ENCODE measurements at regions not wholly inside any gene's neighbourhood (a gene's known extent, or its start where the extent isn't known, plus 50 kb on each side); places are given as distances from the start of the nearest gene placed in this dataset.

DNA sequence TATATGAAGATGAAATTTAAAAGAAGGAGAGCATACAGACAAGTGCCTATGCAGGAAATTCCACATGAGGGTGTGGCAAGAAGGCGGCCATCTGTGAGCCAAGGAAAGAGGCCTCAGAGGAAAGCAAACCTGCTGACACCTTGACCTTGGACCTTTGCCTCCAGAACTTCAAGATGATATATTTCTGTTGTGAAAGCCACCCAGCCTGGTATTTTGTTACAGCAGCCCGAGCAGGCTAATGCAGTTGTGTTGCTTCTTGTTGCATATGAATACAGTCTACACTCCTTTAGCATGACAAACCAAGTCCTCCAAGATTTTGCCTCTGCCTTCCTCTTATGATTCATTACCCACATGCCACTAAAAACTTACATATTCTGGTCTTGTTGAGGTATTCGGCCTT lies 374.8 kb upstream of the TRIB2 start (continued):
- no peak for TF ChIP-seq TCF7L2 (IDR thresholded peaks at IDR 0.05; ENCODE audit: borderline replicate concordance, extremely low read depth, insufficient read depth, insufficient read length)
- no peak for TF ChIP-seq POLR2A (IDR thresholded peaks at IDR 0.05; ENCODE audit: borderline replicate concordance, extremely low read depth, insufficient read depth, insufficient read length)
- TF ChIP-seq EZH2 (IDR thresholded peaks at IDR 0.05) = no peak
- no peak for TF ChIP-seq SP1 (IDR thresholded peaks at IDR 0.05; ENCODE audit: low read depth)
- TF ChIP-seq CBX3 (IDR thresholded peaks at IDR 0.05; ENCODE audit: low read depth) = no peak
- TF ChIP-seq, protein P1, sequence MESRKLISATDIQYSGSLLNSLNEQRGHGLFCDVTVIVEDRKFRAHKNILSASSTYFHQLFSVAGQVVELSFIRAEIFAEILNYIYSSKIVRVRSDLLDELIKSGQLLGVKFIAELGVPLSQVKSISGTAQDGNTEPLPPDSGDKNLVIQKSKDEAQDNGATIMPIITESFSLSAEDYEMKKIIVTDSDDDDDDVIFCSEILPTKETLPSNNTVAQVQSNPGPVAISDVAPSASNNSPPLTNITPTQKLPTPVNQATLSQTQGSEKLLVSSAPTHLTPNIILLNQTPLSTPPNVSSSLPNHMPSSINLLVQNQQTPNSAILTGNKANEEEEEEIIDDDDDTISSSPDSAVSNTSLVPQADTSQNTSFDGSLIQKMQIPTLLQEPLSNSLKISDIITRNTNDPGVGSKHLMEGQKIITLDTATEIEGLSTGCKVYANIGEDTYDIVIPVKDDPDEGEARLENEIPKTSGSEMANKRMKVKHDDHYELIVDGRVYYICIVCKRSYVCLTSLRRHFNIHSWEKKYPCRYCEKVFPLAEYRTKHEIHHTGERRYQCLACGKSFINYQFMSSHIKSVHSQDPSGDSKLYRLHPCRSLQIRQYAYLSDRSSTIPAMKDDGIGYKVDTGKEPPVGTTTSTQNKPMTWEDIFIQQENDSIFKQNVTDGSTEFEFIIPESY (IDR thresholded peaks at IDR 0.05; ENCODE audit: extremely low read depth, insufficient replicate concordance, low read length) = no peak
- TF ChIP-seq, protein P2, sequence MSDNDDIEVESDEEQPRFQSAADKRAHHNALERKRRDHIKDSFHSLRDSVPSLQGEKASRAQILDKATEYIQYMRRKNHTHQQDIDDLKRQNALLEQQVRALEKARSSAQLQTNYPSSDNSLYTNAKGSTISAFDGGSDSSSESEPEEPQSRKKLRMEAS (IDR thresholded peaks at IDR 0.05) = no peak
- TF ChIP-seq EZH2phosphoT487 (IDR thresholded peaks at IDR 0.05; ENCODE audit: borderline replicate concordance) = no peak
- TF ChIP-seq, protein P3, sequence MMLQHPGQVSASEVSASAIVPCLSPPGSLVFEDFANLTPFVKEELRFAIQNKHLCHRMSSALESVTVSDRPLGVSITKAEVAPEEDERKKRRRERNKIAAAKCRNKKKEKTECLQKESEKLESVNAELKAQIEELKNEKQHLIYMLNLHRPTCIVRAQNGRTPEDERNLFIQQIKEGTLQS (IDR thresholded peaks at IDR 0.05) = no peak

DNA sequence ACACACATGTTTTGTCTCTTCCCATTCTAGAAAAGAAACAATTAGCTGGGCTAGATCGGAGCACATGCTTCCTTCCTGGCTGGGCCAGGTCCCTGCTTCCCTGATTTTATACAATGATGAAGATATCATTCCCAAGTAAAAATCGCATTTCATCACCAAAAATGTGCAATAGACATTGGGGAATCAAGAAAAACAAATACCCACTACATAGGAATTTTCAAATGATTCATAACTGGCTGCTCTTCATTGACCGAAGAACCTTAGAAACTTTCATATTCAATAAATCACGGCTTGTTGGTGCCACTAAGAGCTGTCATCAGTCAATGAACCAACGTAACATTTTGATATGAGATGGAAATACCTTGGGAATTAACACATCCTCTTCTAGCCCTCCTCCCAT lies 373.6 kb upstream of the TRIB2 start:
- Histone ChIP-seq H3K36me3 (ENCODE audit: control insufficient read depth in 1 of 2, insufficient read depth in 2 of 2, low read length in 2 of 2) (no peaks in the 10 kb centered on the region), H3K27me3 (ENCODE audit: insufficient read depth, low read length) (no peaks in the 10 kb centered on the region), H3K9ac (ENCODE audit: low read length) (no peak overlapping the region), H3K4me2 (ENCODE audit: low read length) (no peak overlapping the region), H3K4me1 (ENCODE audit: control insufficient read depth in 1 of 2, insufficient read depth in 2 of 2, low read length in 2 of 2) (no peaks in the 10 kb centered on the region), H3K9me3 (ENCODE audit: control insufficient read depth in 1 of 2, insufficient read depth in 1 of 2, low read depth in 1 of 2, low read length in 2 of 2) (no peaks in the 10 kb centered on the region), H3K9me2 (ENCODE audit: insufficient read depth) (no peaks in the 10 kb centered on the region), H4K20me1 (ENCODE audit: insufficient read depth) (no peaks in the 10 kb centered on the region), H3K4me3 (replicated peaks in 1 of 2; ENCODE audit: low read depth in 1 of 2, low read length in 2 of 2) (no peak overlapping the region), H2AFZ (ENCODE audit: low read depth, low read length, poor library complexity, severe bottlenecking) (no peak overlapping the region), H3K79me2 (ENCODE audit: insufficient read depth, low read length) (no peaks in the 10 kb centered on the region), H3K27ac (ENCODE audit: low read depth, low read length) (no peak overlapping the region)
- no peak for DNase-seq (ENCODE audit: low read depth, low spot score)
- POLR2A ChIA-PET = no interaction called here
- intact Hi-C loops (cut with micrococcal nuclease) = no loop called here
- CTCF ChIA-PET = no interaction called here
- TF ChIP-seq, protein P4, sequence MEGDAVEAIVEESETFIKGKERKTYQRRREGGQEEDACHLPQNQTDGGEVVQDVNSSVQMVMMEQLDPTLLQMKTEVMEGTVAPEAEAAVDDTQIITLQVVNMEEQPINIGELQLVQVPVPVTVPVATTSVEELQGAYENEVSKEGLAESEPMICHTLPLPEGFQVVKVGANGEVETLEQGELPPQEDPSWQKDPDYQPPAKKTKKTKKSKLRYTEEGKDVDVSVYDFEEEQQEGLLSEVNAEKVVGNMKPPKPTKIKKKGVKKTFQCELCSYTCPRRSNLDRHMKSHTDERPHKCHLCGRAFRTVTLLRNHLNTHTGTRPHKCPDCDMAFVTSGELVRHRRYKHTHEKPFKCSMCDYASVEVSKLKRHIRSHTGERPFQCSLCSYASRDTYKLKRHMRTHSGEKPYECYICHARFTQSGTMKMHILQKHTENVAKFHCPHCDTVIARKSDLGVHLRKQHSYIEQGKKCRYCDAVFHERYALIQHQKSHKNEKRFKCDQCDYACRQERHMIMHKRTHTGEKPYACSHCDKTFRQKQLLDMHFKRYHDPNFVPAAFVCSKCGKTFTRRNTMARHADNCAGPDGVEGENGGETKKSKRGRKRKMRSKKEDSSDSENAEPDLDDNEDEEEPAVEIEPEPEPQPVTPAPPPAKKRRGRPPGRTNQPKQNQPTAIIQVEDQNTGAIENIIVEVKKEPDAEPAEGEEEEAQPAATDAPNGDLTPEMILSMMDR (IDR thresholded peaks at IDR 0.05 in 2 of 3, conservative IDR thresholded peaks at IDR 0.05 in 1 of 3; ENCODE audit: borderline replicate concordance in 1 of 3, insufficient read depth in 1 of 3, low read depth in 2 of 3, low read length in 2 of 3) = no peak
- TF ChIP-seq, protein P3 (IDR thresholded peaks at IDR 0.05) = no peak
- TF ChIP-seq RAD21 (IDR thresholded peaks at IDR 0.05; ENCODE audit: low read depth) (no peak), SP1 (IDR thresholded peaks at IDR 0.05; ENCODE audit: low read depth) (no peak), CEBPB (IDR thresholded peaks at IDR 0.05; ENCODE audit: low read depth) (no peak), POLR2A (IDR thresholded peaks at IDR 0.05; ENCODE audit: borderline replicate concordance, extremely low read depth, insufficient read depth, insufficient read length) (no peak), POLR2AphosphoS5 (IDR thresholded peaks at IDR 0.05; ENCODE audit: low read depth, low read length) (no peak), JUND (IDR thresholded peaks at IDR 0.05) (no peak), YY1 (IDR thresholded peaks at IDR 0.05; ENCODE audit: extremely low read depth, insufficient replicate concordance, low read depth, low read length) (no peak), EZH2 (IDR thresholded peaks at IDR 0.05) (no peak)
- RAD21 ChIA-PET (ENCODE audit: low non-redundant PET in 1 of 2, low total read pairs in 2 of 2, uncharacterized antibody in 2 of 2, unreplicated experiment in 2 of 2) = no interaction called here
- no TSS peak for BruUV-seq (replicated peaks)
- ATAC-seq = no peak
